GM21717 (cell line): ENCODE measurements at regions not wholly inside any gene's neighbourhood (a gene's known extent, or its start where the extent isn't known, plus 50 kb on each side); places are given as distances from the start of the nearest gene placed in this dataset.
"Not testable (repeated sequence)": the region's sequence is repeated elsewhere in the genome, so short reads cannot be mapped to it uniquely, and the experiment has no call there.

ENCODE experiments used
- ATAC-seq: cut with Tn5 transposase; IDR thresholded peaks from one replicate; pipeline ENCODE4 v1.9.1; 2021; ENCODE audit warnings: mild to moderate bottlenecking, moderate library complexity; ENCODE audit not compliant: unreplicated experiment

- no peak for ATAC-seq
Observed at GRCh38 chr9:118624608-118625007, 744.6 kb downstream of the BRINP1 start.

- no peak for ATAC-seq
Observed at GRCh38 chr9:118630079-118630478, 739.2 kb downstream of the BRINP1 start.

DNA sequence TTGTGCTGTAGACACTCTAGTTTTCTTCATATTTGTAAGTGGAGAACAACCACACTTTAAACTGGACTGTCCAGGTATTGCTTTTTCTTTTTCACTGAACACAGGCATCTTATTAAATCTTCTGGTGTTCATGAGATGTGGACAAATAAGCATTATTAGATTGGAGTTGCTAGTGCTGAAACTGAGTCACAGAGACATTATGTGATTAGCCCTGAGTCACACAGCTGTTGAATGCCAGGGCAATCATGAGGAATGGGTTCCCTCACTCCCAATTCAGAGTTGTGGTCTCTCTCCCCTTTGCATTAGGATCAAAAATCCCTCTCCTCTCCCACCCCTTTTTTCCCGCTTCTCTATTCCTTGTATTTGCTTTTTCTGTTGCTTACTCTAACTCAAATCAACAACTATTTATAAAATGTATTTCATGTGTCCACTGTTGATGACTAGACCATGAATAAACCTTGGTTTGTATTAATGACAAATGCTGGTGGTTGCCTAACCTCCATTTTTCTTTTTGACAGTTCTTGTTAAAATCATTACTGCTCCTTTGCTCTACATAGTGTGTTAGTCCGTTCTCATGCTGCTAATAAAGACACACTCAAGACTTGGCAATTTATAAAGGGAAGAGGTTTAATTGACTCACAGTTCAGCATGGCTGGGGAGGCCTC lies 738.2 kb downstream of the BRINP1 start:
- ATAC-seq = no peak

GRCh38 chr9:118631956-118632355 lies 737.3 kb downstream of the BRINP1 start:
- no peak for ATAC-seq

GRCh38 chr9:118635416-118635815 lies 733.8 kb downstream of the BRINP1 start:
- ATAC-seq = no peak

DNA sequence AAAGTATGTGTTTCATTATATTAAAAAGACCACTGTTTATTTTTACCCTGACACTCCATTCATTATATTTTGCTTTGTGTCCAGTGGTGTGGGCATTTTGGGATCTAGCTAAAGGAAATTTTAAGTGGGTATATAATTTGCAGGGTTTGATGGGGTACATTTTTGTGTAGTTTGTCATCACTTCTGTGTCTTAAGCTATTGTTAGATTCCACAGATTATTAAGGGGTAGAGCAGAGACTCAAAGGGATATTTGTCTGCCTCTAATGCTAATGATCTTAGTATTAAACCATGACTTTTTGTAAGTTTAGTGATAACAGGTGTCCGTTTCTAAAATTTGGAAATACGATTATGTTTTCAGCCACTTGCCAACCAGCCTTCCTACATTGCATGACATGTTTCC lies 731.6 kb downstream of the BRINP1 start:
- ATAC-seq = no peak

- no peak for ATAC-seq
Observed at GRCh38 chr9:118640836-118641560, 728.2 kb downstream of the BRINP1 start.

GRCh38 chr9:118643118-118643517 lies 726.1 kb downstream of the BRINP1 start:
- no peak for ATAC-seq

- no peak for ATAC-seq
Observed at GRCh38 chr9:118644066-118644465, 725.2 kb downstream of the BRINP1 start.

DNA sequence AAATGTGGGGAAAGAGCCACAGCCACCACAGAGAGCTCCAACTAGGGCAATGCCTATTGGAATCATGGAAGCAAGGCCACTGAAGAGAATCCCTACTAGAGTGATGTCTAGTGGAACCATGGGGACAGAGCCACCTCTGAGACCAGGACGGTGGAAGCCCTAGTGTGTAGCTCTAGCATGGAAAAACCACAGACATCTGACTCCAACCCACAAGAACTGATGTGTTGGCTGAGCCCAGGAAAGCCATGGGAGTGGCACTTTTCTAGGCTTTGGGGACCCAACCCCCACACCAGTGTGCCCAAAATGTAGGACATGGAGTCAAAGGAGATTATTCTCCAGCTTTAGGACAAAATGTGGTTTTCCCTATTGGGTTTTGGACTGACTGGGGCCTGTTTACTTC lies 721.9 kb downstream of the BRINP1 start:
- no peak for ATAC-seq

DNA sequence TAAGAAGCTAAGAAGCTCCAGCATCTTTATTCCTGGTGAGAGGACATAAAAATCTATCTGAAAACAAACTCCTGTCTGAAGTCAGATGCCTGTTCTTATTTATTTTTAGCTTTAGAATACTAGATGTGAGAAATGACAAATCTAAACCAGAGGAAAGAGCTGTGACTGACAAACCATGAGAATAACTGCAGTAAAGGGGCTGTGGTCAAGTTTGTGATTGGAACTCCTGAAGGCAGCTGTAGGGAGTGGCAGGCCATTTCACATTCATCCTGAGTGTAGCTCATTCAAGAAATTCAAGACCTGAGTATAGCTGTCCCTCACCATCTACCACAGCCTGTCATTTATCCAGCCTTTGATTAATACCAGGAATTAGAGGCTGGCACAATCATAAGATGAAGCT lies 718.8 kb downstream of the BRINP1 start:
- ATAC-seq = no peak

- no peak for ATAC-seq
Observed at GRCh38 chr9:118651511-118651910, 717.7 kb downstream of the BRINP1 start.

GRCh38 chr9:118652258-118652657 lies 717.0 kb downstream of the BRINP1 start:
- ATAC-seq = no peak

- no peak for ATAC-seq
Observed at GRCh38 chr9:118652912-118653311, 716.3 kb downstream of the BRINP1 start.

DNA sequence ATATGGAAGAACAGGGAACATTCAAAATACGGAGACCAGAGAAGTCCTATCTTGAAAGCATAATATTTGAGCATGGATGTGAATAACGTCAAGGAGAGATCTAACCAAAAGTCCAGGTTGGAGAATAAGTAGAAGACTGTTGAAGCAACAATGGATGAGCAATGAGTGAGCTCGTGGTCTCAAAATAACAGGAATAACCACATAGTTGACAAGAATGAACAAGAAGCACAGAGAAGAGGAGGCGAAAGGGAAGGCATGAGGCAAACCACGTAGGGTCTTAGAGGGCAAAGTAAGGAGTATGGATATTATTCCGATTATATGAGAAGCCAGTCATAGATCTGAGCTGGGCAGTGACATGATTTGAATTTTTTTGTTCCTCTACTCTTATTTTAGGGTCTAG lies 710.2 kb downstream of the BRINP1 start:
- no peak for ATAC-seq

- no peak for ATAC-seq
Observed at GRCh38 chr9:118665226-118665919, 703.9 kb downstream of the BRINP1 start.

GRCh38 chr9:118670011-118670953 lies 699.0 kb downstream of the BRINP1 start:
- no peak for ATAC-seq

- no peak for ATAC-seq
Observed at GRCh38 chr9:118674942-118675341, 694.3 kb downstream of the BRINP1 start.

DNA sequence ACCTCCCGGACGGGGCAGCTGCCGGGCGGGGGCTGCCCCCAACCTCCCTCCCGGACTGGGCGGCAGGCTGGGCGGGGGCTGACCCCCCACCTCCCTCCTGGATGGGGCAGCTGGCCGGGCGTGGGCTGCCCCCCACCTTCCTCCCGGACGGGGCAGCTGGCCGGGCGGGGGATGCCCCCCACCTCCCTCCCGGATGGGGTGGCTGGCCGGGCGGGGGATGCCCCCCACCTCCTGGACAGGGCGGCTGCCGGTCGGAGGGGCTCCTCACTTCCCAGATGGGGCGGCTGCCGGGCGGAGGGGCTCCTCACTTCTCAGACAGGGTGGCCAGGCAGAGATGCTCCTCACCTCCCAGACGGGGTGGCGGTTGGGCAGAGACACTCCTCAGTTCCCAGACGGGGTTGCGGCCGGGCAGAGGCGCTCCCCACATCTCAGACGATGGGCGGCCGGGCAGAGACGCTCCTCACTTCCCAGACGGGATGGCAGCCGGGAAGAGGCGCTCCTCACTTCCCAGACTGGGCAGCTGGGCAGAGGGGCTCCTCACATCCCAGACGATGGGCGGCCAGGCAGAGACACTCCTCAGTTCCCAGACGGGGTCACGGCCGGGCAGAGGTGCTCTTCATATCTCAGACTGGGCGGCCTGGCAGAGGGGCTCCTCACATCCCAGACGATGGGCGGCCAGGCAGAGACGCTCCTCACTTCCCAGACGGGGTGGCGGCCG lies 691.1 kb downstream of the BRINP1 start:
- not testable (repeated sequence) for ATAC-seq

- ATAC-seq = no peak
Observed at GRCh38 chr9:118686959-118687358, 682.3 kb downstream of the BRINP1 start.
